GM11168 (cell line): ENCODE measurements at regions not wholly inside any gene's neighbourhood (a gene's known extent, or its start where the extent isn't known, plus 50 kb on each side); places are given as distances from the start of the nearest gene placed in this dataset.

Experiments
- in situ Hi-C: fragments of 300-500 bp; cut with MboI; formaldehyde crosslinking; loops from one replicate; pipeline ENCODE4 v1.12.0; 2022; ENCODE audit warnings: low sequenced_read_pairs; ENCODE audit not compliant: unreplicated experiment

DNA sequence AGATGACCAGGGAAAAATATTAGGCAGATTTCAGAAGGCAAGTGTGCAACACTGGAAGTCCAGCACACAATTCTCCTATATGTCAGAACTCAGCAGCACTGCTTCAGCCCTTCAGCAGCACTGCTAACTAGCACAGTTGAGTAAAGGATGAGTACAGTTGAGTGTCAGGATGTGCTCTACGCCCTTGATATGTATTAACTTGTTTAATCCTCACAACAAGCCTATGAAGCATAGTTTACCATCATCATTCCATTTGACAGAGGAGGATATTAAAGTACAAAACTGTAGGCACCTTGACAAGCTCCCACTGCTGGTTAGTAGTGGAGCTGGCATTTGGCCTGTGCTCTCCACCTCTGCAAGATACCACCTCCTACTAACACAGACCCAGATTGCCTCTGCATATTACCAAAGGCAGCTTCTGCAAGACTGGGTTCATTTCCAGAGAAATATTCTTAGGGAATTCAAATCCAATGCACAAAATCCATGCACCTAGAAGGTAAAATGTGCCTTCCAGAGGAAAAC is 230.8 kb downstream of the ANAPC1 start:
- in situ Hi-C loops, result no loop called here

GRCh38 chr2:111653913-111654312 is 230.1 kb downstream of the ANAPC1 start:
- in situ Hi-C loops, result no loop called here

DNA sequence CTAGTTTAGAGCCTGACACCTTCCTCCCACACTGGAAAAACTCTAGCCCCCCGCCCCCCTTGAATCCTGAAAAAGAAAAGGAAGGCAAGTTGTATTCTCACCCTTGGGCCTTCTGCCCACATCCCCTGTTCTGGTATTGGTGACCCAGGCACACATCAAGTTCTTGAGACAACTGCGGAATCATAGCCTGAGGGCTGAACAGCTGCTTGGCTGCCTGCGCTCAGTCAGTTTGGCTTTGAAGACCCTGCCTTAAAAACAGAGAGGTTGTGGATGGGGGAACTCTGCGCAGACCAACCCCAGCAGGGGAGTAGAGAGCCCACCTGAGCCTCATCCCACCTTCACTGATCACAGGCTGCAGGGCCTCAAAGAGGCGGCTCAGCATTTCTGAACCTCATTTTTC is 229.2 kb downstream of the ANAPC1 start:
- in situ Hi-C loops, result no loop called here

- in situ Hi-C loops, result no loop called here
These were observed 227.6 kb downstream of the ANAPC1 start for GRCh38 chr2:111656436-111656835.

GRCh38 chr2:111656894-111657293 is 227.1 kb downstream of the ANAPC1 start:
- in situ Hi-C loops, result no loop called here

DNA sequence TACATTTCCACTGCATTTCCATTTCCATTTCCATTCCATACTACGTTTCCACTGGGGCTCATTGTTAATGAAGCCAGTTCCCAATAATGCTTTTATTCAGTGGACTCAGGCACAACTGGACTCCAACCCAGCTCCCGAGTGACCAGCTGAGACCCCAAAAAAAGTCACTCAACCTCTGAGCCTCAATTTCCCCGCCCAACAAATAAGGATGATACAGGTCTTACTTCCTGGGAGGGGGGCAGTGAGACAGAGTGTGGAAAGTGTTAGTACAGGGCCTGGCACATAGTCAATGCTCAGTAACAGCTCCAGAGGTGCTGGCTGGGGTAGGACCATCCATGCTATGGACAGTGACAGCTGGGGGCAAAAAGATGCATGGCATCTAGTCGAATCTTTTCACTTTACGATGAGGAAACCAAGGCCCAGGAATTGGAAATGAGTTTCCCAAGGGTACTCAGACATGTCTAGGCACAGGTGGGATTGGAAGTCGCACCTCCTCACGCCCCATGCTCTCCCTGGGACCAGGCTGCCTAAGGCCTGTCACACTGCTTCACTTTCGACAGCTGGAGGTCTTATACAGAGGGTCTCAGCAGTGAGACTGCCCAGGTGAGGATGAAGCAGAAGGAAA is 226.5 kb downstream of the ANAPC1 start:
- in situ Hi-C loops, result no loop called here

- in situ Hi-C loops, result no loop called here
These were observed 224.3 kb downstream of the ANAPC1 start for GRCh38 chr2:111659361-111660333.

GRCh38 chr2:111660811-111661210 is 223.2 kb downstream of the ANAPC1 start:
- in situ Hi-C loops, result no loop called here

- in situ Hi-C loops, result no loop called here
These were observed 222.6 kb downstream of the ANAPC1 start for GRCh38 chr2:111661286-111661940.

DNA sequence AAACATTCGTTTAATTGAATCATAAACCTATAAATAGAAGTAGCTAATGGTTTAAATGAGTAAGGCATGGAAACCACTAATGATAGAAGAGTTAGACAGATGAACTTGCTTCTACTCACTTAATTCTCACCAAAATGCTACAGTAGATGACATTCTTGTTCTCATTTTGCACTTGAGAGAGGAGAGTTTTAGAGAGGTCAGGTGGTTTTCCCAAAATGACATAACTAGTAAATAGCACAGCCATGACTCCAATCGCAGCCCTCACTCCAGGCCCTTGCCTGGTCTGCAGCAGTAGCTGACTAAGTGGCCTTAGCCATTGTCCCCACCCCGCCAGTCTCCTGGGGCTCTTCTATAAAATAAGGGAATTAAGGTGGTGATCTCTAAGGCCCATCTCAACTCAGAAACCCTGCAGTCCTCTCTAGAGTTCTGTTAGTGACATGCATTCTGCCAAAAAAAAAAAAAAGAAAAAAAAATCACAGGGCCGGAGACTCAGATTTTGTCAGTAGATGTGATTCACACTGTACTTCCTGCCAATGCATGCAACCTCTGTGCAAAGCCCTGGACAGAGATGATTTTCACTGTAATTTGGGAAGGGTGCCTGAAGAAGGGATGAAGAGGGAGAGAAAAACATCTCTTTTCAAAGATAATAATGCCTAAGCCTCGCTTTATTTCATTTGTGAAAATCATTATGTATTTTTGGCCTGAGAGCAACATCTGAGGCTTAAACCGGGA is 221.8 kb downstream of the ANAPC1 start:
- in situ Hi-C loops, result no loop called here

DNA sequence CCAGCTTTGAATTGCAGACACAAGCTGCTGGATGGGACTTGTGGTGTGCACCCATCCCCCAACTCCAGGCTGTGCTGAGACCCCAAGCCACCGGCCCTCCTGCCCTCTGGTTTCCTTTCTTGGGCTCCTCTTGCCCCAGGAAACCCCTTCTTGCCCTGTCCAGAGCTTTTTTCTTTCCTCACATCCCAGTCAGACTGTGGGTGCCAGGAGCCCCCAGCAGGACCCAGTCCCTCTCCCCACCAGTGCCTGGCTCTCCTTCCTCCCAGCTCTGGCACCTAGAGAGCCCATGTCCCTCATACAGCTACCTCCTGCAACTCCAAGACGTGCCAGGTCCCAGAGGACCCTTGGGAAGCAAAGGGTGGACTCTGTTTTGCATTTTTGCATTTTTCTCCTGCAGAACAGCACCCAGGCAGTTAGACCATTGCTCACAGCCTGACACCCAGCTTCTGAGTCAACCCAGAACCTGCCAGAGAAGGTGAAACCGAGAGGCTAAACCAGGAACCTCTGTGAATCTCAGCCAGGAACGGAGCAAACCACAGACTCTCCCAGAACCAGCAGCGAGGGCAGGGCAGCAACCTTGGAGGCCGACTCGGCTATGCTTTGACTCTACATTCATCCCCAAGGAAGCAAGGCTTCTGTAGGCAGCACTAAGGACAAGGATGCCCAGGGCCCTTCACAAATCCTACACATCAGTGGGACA is 221.1 kb downstream of the ANAPC1 start:
- in situ Hi-C loops, result no loop called here

- in situ Hi-C loops, result no loop called here
These were observed 220.3 kb downstream of the ANAPC1 start for GRCh38 chr2:111663471-111664274.

GRCh38 chr2:111664275-111664850 is 219.6 kb downstream of the ANAPC1 start:
- in situ Hi-C loops, result no loop called here

- in situ Hi-C loops, result no loop called here
These were observed 219.0 kb downstream of the ANAPC1 start for GRCh38 chr2:111665011-111665410.

- in situ Hi-C loops, result no loop called here
These were observed 218.4 kb downstream of the ANAPC1 start for GRCh38 chr2:111665551-111666116.

DNA sequence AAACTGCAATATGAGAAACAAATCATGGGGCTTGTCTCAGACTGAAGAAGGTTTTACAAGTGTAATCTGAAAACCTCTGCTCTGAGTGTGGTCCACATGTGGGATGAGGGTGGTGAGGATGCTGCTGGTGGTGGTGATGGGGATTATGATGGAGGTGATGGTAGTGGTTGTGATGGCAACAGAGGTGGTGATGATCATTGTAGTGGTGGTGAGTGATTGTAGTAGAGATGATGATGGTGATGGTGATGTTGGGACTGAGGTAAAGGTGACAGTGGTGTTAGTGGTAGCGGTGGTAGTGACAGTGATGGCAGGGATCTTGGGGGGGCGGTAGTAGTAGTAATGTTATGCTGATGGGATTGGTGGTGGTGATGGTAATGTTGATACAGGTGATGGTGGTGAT is 217.8 kb downstream of the ANAPC1 start:
- in situ Hi-C loops, result no loop called here

DNA sequence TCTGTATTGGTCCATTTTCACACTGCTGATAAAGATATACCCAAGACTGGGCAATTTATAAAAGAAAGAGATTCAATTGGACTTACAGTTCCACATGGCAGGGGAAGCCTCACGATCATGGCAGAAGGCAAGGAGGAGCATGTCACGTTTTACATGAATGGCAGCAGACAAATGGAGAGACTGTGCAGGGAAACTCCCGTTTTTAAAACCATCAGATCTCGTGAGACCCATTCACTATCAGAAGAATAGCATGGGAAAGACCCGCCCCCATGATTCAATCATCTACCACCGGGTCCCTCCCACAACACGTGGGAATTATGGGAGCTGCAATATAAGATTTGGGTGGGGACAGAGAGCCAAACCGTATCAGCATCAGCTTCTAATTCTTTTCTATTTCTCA is 217.0 kb downstream of the ANAPC1 start:
- in situ Hi-C loops, result no loop called here
